ENCODE measurements at regions not wholly inside any gene's neighbourhood (a gene's known extent, or its start where the extent isn't known, plus 50 kb on each side); places are given as distances from the start of the nearest gene placed in this dataset.

DNA sequence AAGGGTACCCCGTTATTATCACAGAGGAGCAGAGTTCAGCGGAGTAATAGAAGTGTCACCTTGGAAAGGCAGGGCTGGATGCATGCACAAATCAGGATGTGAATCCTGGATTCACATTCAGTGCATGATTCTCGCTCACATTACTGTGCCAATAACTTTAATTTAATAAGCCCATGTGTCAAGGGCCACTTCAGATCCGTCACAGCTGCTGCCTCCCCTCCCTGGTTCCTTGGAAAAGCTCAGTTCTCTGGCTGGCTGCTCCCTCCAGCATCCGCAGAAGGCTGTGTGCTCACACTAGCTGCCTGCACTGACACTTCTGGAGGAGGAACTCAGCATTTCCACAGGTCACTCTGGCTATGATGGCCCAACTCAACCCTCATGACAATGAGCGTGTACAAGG is 256.8 kb upstream of the ADAMTS16 start:
- Histone ChIP-seq H3K4me3 (ENCODE audit: low read length in 3 of 3) (no peak overlapping the region), H3K27ac (ENCODE audit: low read depth in 2 of 2, low read length in 2 of 2) (no peak overlapping the region), H3K4me1 (ENCODE audit: control insufficient read depth in 2 of 3, insufficient read depth in 2 of 3, low read depth in 1 of 3, low read length in 3 of 3) (peaks cover 2 to 6% (median 3%) of the 10 kb centered on the region in 3 donors), H3K36me3 (ENCODE audit: control insufficient read depth in 2 of 3, insufficient read depth in 3 of 3, low read length in 3 of 3) (no peaks in the 10 kb centered on the region), H3K9ac (ENCODE audit: low read length in 3 of 3) (no peak overlapping the region), H3K27me3 (ENCODE audit: control insufficient read depth, insufficient read depth, low read length) (no peaks in the 10 kb centered on the region), H3K9me3 (ENCODE audit: control insufficient read depth in 2 of 3, insufficient read depth in 1 of 3, low read length in 3 of 3) (no peaks in the 10 kb centered on the region)
- no peak for TF ChIP-seq CTCF (IDR thresholded peaks at IDR 0.05; ENCODE audit: borderline replicate concordance, extremely low read depth, insufficient read depth)
- FAIRE-seq (no peak), DNase-seq (peak in 3 of 5 donors; percentile 47 to 78 (median 59))
- intact Hi-C loops (cut with DNase I) = loop anchor here (10.0 kb wide), 1 partner anchor 531 kb away; no protein-coding TSS in a partner anchor

DNA sequence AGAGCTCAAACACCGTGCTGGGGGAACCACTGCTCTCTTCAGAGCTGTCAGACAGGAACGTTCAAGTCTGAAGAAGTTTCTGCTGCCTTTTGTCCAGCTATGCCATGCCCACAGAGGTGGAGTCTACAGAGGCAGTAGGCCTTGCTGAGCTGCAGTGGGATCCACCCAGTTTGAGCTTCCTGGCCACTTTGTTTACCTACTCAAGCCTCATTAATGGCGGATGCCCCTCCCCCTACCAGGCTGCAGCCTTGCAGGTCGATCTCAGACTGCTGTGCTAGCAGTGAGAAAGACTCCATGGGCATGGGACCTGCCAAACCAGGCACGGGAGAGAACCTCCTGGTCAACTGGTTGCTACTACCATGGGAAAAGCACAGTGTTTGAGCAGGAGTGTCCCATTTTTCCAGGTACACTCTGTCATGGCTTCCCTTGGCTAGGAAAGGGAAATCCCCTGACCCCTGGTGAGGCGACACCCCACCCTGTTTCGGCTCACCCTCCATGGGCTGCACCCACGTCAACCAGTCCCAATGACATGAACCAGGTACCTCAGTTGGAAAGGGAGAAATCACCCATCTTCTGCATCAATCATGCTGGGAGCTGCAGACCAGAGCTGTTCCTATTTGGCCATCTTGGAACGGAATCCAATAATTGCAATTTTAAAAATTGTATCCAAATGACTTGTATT is 246.9 kb upstream of the ADAMTS16 start:
- intact Hi-C loops (cut with DNase I) = no loop called here
- no peak for TF ChIP-seq CTCF (IDR thresholded peaks at IDR 0.05; ENCODE audit: borderline replicate concordance, extremely low read depth, insufficient read depth)
- Histone ChIP-seq H3K9ac (ENCODE audit: low read length in 3 of 3) (no peak overlapping the region), H3K27me3 (ENCODE audit: control insufficient read depth, insufficient read depth, low read length) (no peaks in the 10 kb centered on the region), H3K9me3 (ENCODE audit: control insufficient read depth in 2 of 3, insufficient read depth in 1 of 3, low read length in 3 of 3) (no peaks in the 10 kb centered on the region), H3K4me1 (ENCODE audit: control insufficient read depth in 2 of 3, insufficient read depth in 2 of 3, low read depth in 1 of 3, low read length in 3 of 3) (no peaks in the 10 kb centered on the region), H3K36me3 (ENCODE audit: control insufficient read depth in 2 of 3, insufficient read depth in 3 of 3, low read length in 3 of 3) (no peaks in the 10 kb centered on the region), H3K4me3 (ENCODE audit: low read length in 3 of 3) (no peak overlapping the region), H3K27ac (ENCODE audit: low read depth in 2 of 2, low read length in 2 of 2) (no peak overlapping the region)
- DNase-seq (peak in 1 of 5 donors; percentile 54), FAIRE-seq (no peak)

DNA sequence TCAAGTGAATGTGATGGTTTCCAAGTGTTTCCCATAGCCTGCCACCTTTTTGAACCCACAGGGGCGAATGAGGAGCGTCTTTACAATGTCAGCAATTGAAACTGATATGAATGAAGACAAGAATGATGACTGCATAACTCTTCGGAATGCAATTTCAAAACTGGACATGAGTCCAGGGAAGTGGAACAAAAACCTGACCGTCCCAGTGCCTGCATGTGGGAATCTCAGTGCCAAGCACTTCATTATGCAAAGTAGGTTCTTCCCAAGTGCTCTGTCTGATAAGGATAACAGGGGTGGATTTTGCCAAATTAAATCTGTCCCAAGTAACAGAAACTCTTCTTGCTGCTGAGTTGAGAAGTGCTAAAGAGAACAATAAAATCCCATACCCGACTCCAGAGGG is 243.8 kb upstream of the ADAMTS16 start:
- Histone ChIP-seq H3K9me3 (ENCODE audit: control insufficient read depth in 2 of 3, insufficient read depth in 1 of 3, low read length in 3 of 3) (no peaks in the 10 kb centered on the region), H3K36me3 (ENCODE audit: control insufficient read depth in 2 of 3, insufficient read depth in 3 of 3, low read length in 3 of 3) (no peaks in the 10 kb centered on the region), H3K4me3 (ENCODE audit: low read length in 3 of 3) (no peak overlapping the region), H3K27ac (ENCODE audit: low read depth in 2 of 2, low read length in 2 of 2) (no peak overlapping the region), H3K27me3 (ENCODE audit: control insufficient read depth, insufficient read depth, low read length) (no peaks in the 10 kb centered on the region), H3K9ac (ENCODE audit: low read length in 3 of 3) (no peak overlapping the region), H3K4me1 (ENCODE audit: control insufficient read depth in 2 of 3, insufficient read depth in 2 of 3, low read depth in 1 of 3, low read length in 3 of 3) (no peaks in the 10 kb centered on the region)
- TF ChIP-seq CTCF (IDR thresholded peaks at IDR 0.05; ENCODE audit: borderline replicate concordance, extremely low read depth, insufficient read depth) = no peak
- FAIRE-seq = no peak
- no peak for DNase-seq
- intact Hi-C loops (cut with DNase I) = no loop called here

Measured in kidney (tissue), 13 donors.